ENCODE measurements at regions not wholly inside any gene's neighbourhood (a gene's known extent, or its start where the extent isn't known, plus 50 kb on each side); places are given as distances from the start of the nearest gene placed in this dataset.

- H3K4me3 ChIP-seq (ENCODE audit: low read depth, low read length): no peak overlapping the region
- no peak for DNase-seq (ENCODE audit: low read depth)
- TF ChIP-seq, protein P1, sequence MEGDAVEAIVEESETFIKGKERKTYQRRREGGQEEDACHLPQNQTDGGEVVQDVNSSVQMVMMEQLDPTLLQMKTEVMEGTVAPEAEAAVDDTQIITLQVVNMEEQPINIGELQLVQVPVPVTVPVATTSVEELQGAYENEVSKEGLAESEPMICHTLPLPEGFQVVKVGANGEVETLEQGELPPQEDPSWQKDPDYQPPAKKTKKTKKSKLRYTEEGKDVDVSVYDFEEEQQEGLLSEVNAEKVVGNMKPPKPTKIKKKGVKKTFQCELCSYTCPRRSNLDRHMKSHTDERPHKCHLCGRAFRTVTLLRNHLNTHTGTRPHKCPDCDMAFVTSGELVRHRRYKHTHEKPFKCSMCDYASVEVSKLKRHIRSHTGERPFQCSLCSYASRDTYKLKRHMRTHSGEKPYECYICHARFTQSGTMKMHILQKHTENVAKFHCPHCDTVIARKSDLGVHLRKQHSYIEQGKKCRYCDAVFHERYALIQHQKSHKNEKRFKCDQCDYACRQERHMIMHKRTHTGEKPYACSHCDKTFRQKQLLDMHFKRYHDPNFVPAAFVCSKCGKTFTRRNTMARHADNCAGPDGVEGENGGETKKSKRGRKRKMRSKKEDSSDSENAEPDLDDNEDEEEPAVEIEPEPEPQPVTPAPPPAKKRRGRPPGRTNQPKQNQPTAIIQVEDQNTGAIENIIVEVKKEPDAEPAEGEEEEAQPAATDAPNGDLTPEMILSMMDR (conservative IDR thresholded peaks at IDR 0.05; ENCODE audit: low read depth, low read length): no peak
These were observed 143.3 kb downstream of the CD83 start for GRCh38 chr6:14260839-14261238.

DNA sequence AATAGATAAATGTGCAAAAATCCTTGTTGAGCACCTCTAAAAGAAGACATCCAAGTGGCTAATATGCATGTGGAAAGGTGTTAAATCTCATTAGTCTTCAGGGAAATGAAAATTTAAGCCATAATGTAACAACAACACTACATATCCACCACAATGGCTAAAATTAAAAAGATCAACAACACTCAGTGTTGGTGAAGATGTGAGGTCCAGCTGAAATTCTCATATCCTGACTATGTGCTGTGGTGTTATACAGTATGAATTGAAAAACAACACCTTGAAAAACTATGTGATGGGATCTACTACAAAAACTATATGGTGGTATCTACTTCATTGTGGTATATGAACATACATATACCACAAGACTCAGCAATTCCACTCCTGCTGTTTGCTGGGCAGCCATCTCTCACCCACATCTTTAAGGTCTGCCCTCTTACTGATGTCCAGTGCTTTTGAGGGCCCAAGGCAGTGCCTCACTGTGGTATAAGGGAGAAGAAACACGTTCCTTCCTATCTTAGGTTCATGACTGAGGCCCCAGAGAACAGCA lies 146.4 kb downstream of the CD83 start:
- no peak overlapping the region for H3K4me3 ChIP-seq (ENCODE audit: low read depth, low read length)
- TF ChIP-seq, protein P1 (conservative IDR thresholded peaks at IDR 0.05; ENCODE audit: low read depth, low read length): no peak
- DNase-seq (ENCODE audit: low read depth): no peak

GRCh38 chr6:14265049-14266021 lies 147.8 kb downstream of the CD83 start:
- DNase-seq (ENCODE audit: low read depth): no peak
- H3K4me3 ChIP-seq (ENCODE audit: low read depth, low read length): no peak overlapping the region
- TF ChIP-seq, protein P1 (conservative IDR thresholded peaks at IDR 0.05; ENCODE audit: low read depth, low read length): no peak

GRCh38 chr6:14266266-14266665 lies 148.7 kb downstream of the CD83 start:
- no peak for DNase-seq (ENCODE audit: low read depth)
- no peak overlapping the region for H3K4me3 ChIP-seq (ENCODE audit: low read depth, low read length)
- TF ChIP-seq, protein P1 (conservative IDR thresholded peaks at IDR 0.05; ENCODE audit: low read depth, low read length): no peak

GRCh38 chr6:14267885-14268660 lies 150.5 kb downstream of the CD83 start:
- H3K4me3 ChIP-seq (ENCODE audit: low read depth, low read length): no peak overlapping the region
- TF ChIP-seq, protein P1 (conservative IDR thresholded peaks at IDR 0.05; ENCODE audit: low read depth, low read length): no peak
- no peak for DNase-seq (ENCODE audit: low read depth)

GRCh38 chr6:14269436-14269835 lies 151.9 kb downstream of the CD83 start:
- TF ChIP-seq, protein P1 (conservative IDR thresholded peaks at IDR 0.05; ENCODE audit: low read depth, low read length): no peak
- no peak overlapping the region for H3K4me3 ChIP-seq (ENCODE audit: low read depth, low read length)
- DNase-seq (ENCODE audit: low read depth): no peak

All from epithelial cell of proximal tubule (primary cell).